NB4 (cell line): ENCODE measurements at regions not wholly inside any gene's neighbourhood (a gene's known extent, or its start where the extent isn't known, plus 50 kb on each side); places are given as distances from the start of the nearest gene placed in this dataset.
A peak's percentile ranks its signal among the peaks of the same experiment; 100 is the strongest.

Source experiments
- DNase-seq: peaks from one replicate; pipeline ENCODE4 v3.0.0; 2010; ENCODE audit warnings: low read depth
- H3K4me3 ChIP-seq: one replicate; pipeline ENCODE4 v1.5.1; 2011; ENCODE audit warnings: mild to moderate bottlenecking, low read depth, low read length, moderate library complexity
- CTCF ChIP-seq: IDR thresholded peaks from one replicate; pipeline ENCODE4 v1.5.1; 2012; ENCODE audit warnings: low read depth, low read length
- MYC ChIP-seq: IDR thresholded peaks from 2 replicates; pipeline ENCODE4 v1.6.1; 2011; ENCODE audit warnings: low read depth, low read length
- POLR2A ChIP-seq: IDR thresholded peaks from 2 replicates; pipeline ENCODE4 v1.6.1; 2011; ENCODE audit warnings: mild to moderate bottlenecking; ENCODE audit not compliant: insufficient read length; ENCODE audit errors: extremely low read depth
- TF ChIP-seq, protein P1 (sequence below): IDR thresholded peaks from 2 replicates; pipeline ENCODE4 v1.6.1; 2011; ENCODE audit warnings: low read depth, low read length

DNA sequence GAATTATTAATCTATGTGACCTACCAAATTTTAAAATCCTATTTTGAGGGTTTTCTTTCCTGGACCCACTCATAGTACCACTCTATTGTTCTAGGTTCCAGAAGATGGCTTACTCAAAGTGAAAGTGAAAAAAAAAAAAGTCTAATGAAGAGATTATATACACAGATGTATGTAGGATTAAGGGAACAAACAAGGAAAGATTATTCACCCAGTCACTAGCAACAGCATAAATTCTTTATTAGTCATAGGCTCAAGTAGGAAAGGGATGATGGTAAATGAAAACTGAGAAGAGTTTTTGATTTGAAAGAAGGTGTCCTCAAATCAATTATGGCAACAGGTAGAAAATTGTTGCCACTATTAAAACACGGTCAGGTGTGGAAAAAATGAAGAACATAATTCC lies 923.7 kb downstream of the TBC1D32 start:
- no peak for DNase-seq
- TF ChIP-seq, protein P1, sequence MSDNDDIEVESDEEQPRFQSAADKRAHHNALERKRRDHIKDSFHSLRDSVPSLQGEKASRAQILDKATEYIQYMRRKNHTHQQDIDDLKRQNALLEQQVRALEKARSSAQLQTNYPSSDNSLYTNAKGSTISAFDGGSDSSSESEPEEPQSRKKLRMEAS = no peak
- TF ChIP-seq POLR2A = no peak
- no peak for TF ChIP-seq CTCF
- TF ChIP-seq MYC = no peak
- H3K4me3 ChIP-seq = no peak overlapping the region

DNA sequence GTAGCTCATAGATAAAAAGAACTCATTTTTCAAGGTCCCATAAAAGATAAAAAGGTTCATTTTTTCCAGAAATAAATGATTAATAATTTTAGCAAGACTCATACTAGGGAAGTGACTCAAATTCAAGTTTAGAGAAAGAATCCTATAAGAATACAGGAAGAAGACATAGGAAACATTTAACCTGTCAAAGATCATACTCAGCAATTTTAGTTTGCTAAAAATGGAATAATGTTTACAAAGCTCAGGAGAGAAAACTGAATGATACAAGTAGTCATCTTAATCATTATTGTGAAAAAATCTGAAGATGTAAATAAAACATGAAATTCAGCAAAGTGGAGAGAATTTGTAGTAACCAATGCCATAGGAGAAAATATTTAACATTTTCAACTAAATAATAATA lies 926.6 kb downstream of the TBC1D32 start:
- DNase-seq = no peak
- no peak for TF ChIP-seq POLR2A
- TF ChIP-seq, protein P1 = no peak
- TF ChIP-seq MYC = no peak
- no peak overlapping the region for H3K4me3 ChIP-seq

- peak; percentile 7 for DNase-seq
- TF ChIP-seq CTCF (no peak), MYC (no peak), POLR2A (no peak)
- TF ChIP-seq, protein P1 = no peak
- no peak overlapping the region for H3K4me3 ChIP-seq
These were observed 928.3 kb downstream of the TBC1D32 start for GRCh38 chr6:120405947-120406346.

DNA sequence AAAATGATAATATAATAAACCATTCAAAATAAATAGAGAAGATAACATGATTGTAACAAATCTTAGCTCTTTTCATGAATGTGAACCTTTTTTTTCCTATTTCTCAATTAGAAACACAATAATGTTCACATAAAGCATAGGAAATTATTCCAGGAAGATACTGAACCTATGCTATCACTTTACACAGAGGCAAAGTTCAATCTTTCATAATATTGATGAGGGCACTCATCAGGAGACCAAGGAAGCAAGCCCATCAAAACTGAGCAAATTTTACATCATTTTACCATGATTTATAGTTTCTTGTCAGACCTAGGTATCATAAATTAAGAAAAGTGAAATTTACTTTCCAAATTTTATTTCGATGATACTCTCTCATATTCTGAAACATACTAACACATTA lies 938.5 kb downstream of the TBC1D32 start:
- DNase-seq = no peak
- TF ChIP-seq MYC (no peak), POLR2A (no peak), CTCF (no peak)
- TF ChIP-seq, protein P1 = no peak

GRCh38 chr6:120395330-120395729 lies 939.0 kb downstream of the TBC1D32 start:
- TF ChIP-seq MYC (no peak), CTCF (no peak), POLR2A (no peak)
- TF ChIP-seq, protein P1 = no peak
- DNase-seq = no peak
- H3K4me3 ChIP-seq = no peak overlapping the region

More for the DNA sequence above, 938.5 kb downstream of the TBC1D32 start:
- H3K4me3 ChIP-seq = no peak overlapping the region

DNA sequence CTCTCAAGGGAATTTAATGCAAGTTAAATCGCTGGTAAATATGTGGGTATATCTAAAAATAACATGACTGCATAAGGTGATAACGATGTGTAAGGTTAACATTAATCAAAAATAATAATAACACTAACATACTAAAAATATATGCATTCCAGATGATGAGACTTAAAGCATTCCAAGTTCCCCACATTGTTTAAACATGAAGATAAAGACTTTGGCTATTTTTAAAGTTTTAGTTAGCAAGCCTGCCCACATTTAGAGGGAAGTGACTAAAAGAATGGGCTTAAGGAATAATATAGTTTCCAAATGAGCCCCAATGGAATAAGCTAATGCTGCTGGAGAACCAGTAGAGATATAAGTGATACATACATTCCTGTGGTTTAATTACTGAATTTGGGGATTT lies 941.3 kb downstream of the TBC1D32 start:
- no peak for DNase-seq
- no peak overlapping the region for H3K4me3 ChIP-seq
- TF ChIP-seq CTCF (no peak), MYC (no peak), POLR2A (no peak)
- TF ChIP-seq, protein P1 = no peak
